Esophagus mucosa (tissue), 1 donor: ENCODE measurements at regions not wholly inside any gene's neighbourhood (a gene's known extent, or its start where the extent isn't known, plus 50 kb on each side); places are given as distances from the start of the nearest gene placed in this dataset.

Source experiments
- ATAC-seq: fragments of 200-7000 bp; cut with Tn5 transposase; one replicate; pipeline ENCODE4 v1.9.1; 2020
- donor health status: DM: yes; HTN: yes; CAD: no.

- no peak for ATAC-seq
Measured at GRCh38 chr7:90092506-90092905, 61.8 kb upstream of the STEAP1 start.

- no peak for ATAC-seq
Measured at GRCh38 chr7:90094030-90094429, 60.2 kb upstream of the STEAP1 start.
